ENCODE measurements at regions not wholly inside any gene's neighbourhood (a gene's known extent, or its start where the extent isn't known, plus 50 kb on each side); places are given as distances from the start of the nearest gene placed in this dataset.

DNA sequence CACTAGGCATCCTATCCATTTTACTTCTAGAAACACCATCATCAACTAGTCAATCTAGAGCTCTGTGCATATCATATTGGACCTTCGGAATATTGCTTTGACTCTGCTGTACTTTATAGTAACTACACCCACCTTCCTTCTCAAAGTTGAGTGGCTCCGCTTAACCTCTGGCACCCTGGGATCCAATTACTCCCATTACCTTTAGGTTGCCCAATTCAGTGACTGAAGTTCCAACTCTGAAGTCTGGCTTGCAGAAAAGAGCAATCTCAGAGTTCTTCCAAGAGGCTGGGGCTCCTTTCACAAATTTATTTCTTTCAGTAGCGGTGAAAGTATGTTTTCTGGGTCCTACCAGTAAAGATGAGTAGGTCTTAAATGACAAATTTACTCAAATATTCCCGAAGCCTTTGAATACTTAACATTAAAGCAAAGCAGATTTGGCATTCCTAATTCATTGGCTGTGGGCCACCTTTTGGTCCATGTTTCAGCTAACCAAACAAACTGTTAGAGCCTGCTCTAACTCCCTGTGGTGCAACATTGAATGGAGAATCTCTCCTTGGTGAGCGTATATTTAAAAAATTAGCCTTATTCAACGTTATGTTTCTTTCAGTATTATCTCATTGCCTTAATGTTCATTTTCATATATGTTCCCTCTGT, 1215.8 kb downstream of the RAPGEF2 start:
- no peak overlapping the region for H3K27ac ChIP-seq
- TF ChIP-seq EZH2 (IDR thresholded peaks at IDR 0.05) (no peak), FOXP2 (optimal IDR thresholded peaks at IDR 0.05; ENCODE audit: control extremely low read depth, extremely low read length, insufficient read depth) (no peak)
- H3K9me3 ChIP-seq (ENCODE audit: low read depth, low read length): no peaks in the 10 kb centered on the region
- no peak for DNase-seq (ENCODE audit: low read depth, low spot score)
- no peaks in the 10 kb centered on the region for H3K36me3 ChIP-seq (ENCODE audit: insufficient read depth, low read length)
- H3K9ac ChIP-seq (ENCODE audit: insufficient read length): no peak overlapping the region
- H3K4me3 ChIP-seq: no peak overlapping the region

GRCh38 chr4:160319221-160319867, 1216.5 kb downstream of the RAPGEF2 start:
- TF ChIP-seq POLR2AphosphoS5 (IDR thresholded peaks at IDR 0.05; ENCODE audit: borderline replicate concordance, low read depth, low read length): no peak
- TF ChIP-seq FOXP2 (optimal IDR thresholded peaks at IDR 0.05; ENCODE audit: control extremely low read depth, extremely low read length, insufficient read depth): no peak
- TF ChIP-seq EZH2 (IDR thresholded peaks at IDR 0.05): no peak
- Histone ChIP-seq H3K9me3 (ENCODE audit: low read depth, low read length) (no peaks in the 10 kb centered on the region), H3K27ac (no peak overlapping the region), H3K4me3 (no peak overlapping the region), H3K9ac (ENCODE audit: insufficient read length) (no peak overlapping the region), H3K36me3 (ENCODE audit: insufficient read depth, low read length) (no peaks in the 10 kb centered on the region)
- DNase-seq (ENCODE audit: low read depth, low spot score): no peak

DNA sequence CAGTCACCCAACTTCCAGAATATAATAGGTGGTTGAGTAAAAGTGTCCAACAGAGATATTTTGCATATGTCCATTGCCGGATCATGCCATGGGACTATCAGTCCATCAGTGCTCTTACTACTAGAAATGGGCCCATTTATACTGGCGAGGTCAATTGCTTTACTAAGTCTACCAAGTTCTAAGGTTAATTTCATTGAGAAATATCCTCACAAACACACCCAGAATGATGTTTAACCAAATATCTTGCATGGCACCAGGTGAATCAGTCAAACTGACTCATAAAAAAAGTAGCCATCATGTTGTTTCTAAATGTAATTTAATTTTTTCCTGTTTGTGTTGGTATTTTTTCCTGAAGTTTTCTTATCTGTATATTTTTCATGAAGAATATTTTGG, 1217.0 kb downstream of the RAPGEF2 start:
- Histone ChIP-seq H3K9ac (ENCODE audit: insufficient read length) (no peak overlapping the region), H3K27ac (no peak overlapping the region), H3K36me3 (ENCODE audit: insufficient read depth, low read length) (no peaks in the 10 kb centered on the region), H3K4me3 (no peak overlapping the region), H3K9me3 (ENCODE audit: low read depth, low read length) (no peaks in the 10 kb centered on the region)
- DNase-seq (ENCODE audit: low read depth, low spot score): no peak
- TF ChIP-seq EZH2 (IDR thresholded peaks at IDR 0.05) (no peak), POLR2AphosphoS5 (IDR thresholded peaks at IDR 0.05; ENCODE audit: borderline replicate concordance, low read depth, low read length) (no peak), FOXP2 (optimal IDR thresholded peaks at IDR 0.05; ENCODE audit: control extremely low read depth, extremely low read length, insufficient read depth) (no peak)

GRCh38 chr4:160326110-160326509, 1223.2 kb downstream of the RAPGEF2 start:
- H3K9me3 ChIP-seq (ENCODE audit: low read depth, low read length): no peaks in the 10 kb centered on the region
- no peak for DNase-seq (ENCODE audit: low read depth, low spot score)
- H3K27ac ChIP-seq: no peak overlapping the region
- no peaks in the 10 kb centered on the region for H3K36me3 ChIP-seq (ENCODE audit: insufficient read depth, low read length)
- H3K9ac ChIP-seq (ENCODE audit: insufficient read length): no peak overlapping the region
- TF ChIP-seq EZH2 (IDR thresholded peaks at IDR 0.05): no peak
- TF ChIP-seq POLR2AphosphoS5 (IDR thresholded peaks at IDR 0.05; ENCODE audit: borderline replicate concordance, low read depth, low read length): no peak
- TF ChIP-seq FOXP2 (optimal IDR thresholded peaks at IDR 0.05; ENCODE audit: control extremely low read depth, extremely low read length, insufficient read depth): no peak
- no peak overlapping the region for H3K4me3 ChIP-seq

DNA sequence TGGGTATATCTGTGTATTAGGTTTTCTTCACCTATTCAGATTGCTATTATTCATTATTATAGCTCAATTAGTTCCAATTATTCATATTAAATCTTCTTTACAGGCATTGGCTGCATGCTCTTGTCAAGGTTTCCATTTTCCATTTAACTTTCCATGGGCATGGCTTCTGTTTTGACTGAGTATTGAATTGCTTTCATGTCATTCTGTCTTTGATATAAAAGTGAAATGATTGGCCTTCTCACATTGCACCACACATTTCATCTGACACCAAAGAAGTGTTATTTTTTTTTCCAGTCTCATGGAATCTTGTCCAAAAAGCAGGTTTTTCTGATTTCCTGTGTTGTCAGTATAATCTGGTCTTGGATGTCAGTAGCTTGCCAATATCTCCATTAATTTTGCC, 1244.3 kb downstream of the RAPGEF2 start:
- DNase-seq (ENCODE audit: low read depth, low spot score): no peak
- TF ChIP-seq FOXP2 (optimal IDR thresholded peaks at IDR 0.05; ENCODE audit: control extremely low read depth, extremely low read length, insufficient read depth) (no peak), EZH2 (IDR thresholded peaks at IDR 0.05) (no peak), POLR2AphosphoS5 (IDR thresholded peaks at IDR 0.05; ENCODE audit: borderline replicate concordance, low read depth, low read length) (no peak)
- H3K36me3 ChIP-seq (ENCODE audit: insufficient read depth, low read length): no peaks in the 10 kb centered on the region
- H3K4me3 ChIP-seq: no peak overlapping the region
- no peaks in the 10 kb centered on the region for H3K9me3 ChIP-seq (ENCODE audit: low read depth, low read length)
- H3K27ac ChIP-seq: no peak overlapping the region
- H3K9ac ChIP-seq (ENCODE audit: insufficient read length): no peak overlapping the region

GRCh38 chr4:160350944-160351343, 1248.1 kb downstream of the RAPGEF2 start:
- Histone ChIP-seq H3K9me3 (ENCODE audit: low read depth, low read length) (no peaks in the 10 kb centered on the region), H3K36me3 (ENCODE audit: insufficient read depth, low read length) (no peaks in the 10 kb centered on the region), H3K27ac (no peak overlapping the region), H3K4me3 (no peak overlapping the region), H3K9ac (ENCODE audit: insufficient read length) (no peak overlapping the region)
- DNase-seq (ENCODE audit: low read depth, low spot score): no peak
- no peak for TF ChIP-seq FOXP2 (optimal IDR thresholded peaks at IDR 0.05; ENCODE audit: control extremely low read depth, extremely low read length, insufficient read depth)

DNA sequence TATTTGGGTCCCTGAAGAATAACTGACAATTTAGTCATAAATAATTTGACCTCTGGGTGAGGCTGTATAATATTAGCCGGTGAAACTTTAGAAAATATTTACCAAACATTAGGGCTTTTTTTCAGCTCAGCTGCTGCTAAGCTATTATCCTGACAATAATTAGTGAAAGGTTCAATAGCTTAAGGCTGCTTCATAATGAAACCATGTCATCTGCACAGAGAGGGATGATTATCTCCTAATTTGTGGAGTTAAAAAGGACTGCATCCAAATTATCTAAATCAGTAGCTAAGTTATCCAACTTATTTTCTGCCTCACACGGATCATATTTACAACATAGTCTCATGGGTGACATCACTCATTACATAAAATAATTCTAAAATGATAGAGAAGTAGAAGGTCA, 1249.8 kb downstream of the RAPGEF2 start:
- no peak for DNase-seq (ENCODE audit: low read depth, low spot score)
- H3K9ac ChIP-seq (ENCODE audit: insufficient read length): no peak overlapping the region
- H3K27ac ChIP-seq: no peak overlapping the region
- no peak for TF ChIP-seq FOXP2 (optimal IDR thresholded peaks at IDR 0.05; ENCODE audit: control extremely low read depth, extremely low read length, insufficient read depth)
- TF ChIP-seq EZH2 (IDR thresholded peaks at IDR 0.05): no peak
- no peak for TF ChIP-seq POLR2AphosphoS5 (IDR thresholded peaks at IDR 0.05; ENCODE audit: borderline replicate concordance, low read depth, low read length)
- no peaks in the 10 kb centered on the region for H3K9me3 ChIP-seq (ENCODE audit: low read depth, low read length)
- H3K36me3 ChIP-seq (ENCODE audit: insufficient read depth, low read length): no peaks in the 10 kb centered on the region
- H3K4me3 ChIP-seq: no peak overlapping the region

GRCh38 chr4:160353548-160353947, 1250.7 kb downstream of the RAPGEF2 start:
- no peak overlapping the region for H3K4me3 ChIP-seq
- no peaks in the 10 kb centered on the region for H3K36me3 ChIP-seq (ENCODE audit: insufficient read depth, low read length)
- H3K9ac ChIP-seq (ENCODE audit: insufficient read length): no peak overlapping the region
- H3K9me3 ChIP-seq (ENCODE audit: low read depth, low read length): no peaks in the 10 kb centered on the region
- peak; percentile 3 for DNase-seq (ENCODE audit: low read depth, low spot score)
- TF ChIP-seq EZH2 (IDR thresholded peaks at IDR 0.05) (no peak), FOXP2 (optimal IDR thresholded peaks at IDR 0.05; ENCODE audit: control extremely low read depth, extremely low read length, insufficient read depth) (no peak), POLR2AphosphoS5 (IDR thresholded peaks at IDR 0.05; ENCODE audit: borderline replicate concordance, low read depth, low read length) (no peak)
- H3K27ac ChIP-seq: no peak overlapping the region

DNA sequence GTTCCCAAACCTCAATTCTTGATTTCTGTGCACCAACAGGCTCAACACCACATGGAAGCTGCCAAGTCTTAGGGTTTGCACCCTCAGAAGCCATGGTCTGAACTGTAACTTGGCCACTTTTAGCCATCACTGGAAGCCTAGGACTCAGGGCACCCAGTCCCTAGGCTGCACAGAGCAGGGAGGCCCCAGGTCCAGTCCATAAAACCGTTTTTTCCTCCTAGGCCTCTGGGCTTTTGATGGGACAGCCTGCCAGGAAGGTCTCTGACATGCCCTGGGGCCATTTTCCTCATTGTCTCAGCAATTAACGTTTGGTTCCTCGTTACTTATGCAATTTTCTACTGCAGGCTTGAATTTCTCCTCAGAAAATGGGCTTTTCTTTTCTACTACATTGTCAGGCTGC, 1259.6 kb downstream of the RAPGEF2 start:
- no peak overlapping the region for H3K27ac ChIP-seq
- no peaks in the 10 kb centered on the region for H3K36me3 ChIP-seq (ENCODE audit: insufficient read depth, low read length)
- H3K4me3 ChIP-seq: no peak overlapping the region
- DNase-seq (ENCODE audit: low read depth, low spot score): no peak
- TF ChIP-seq FOXP2 (optimal IDR thresholded peaks at IDR 0.05; ENCODE audit: control extremely low read depth, extremely low read length, insufficient read depth) (no peak), EZH2 (IDR thresholded peaks at IDR 0.05) (no peak), POLR2AphosphoS5 (IDR thresholded peaks at IDR 0.05; ENCODE audit: borderline replicate concordance, low read depth, low read length) (no peak)
- no peaks in the 10 kb centered on the region for H3K9me3 ChIP-seq (ENCODE audit: low read depth, low read length)
- H3K9ac ChIP-seq (ENCODE audit: insufficient read length): no peak overlapping the region
